ENCODE measurements at regions not wholly inside any gene's neighbourhood (a gene's known extent, or its start where the extent isn't known, plus 50 kb on each side); places are given as distances from the start of the nearest gene placed in this dataset.

GRCh38 chr5:42908086-42908485 lies 96.4 kb upstream of the SELENOP start:
- H3K4me3 ChIP-seq: no peak overlapping the region
- H3K27me3 ChIP-seq (ENCODE audit: control insufficient read depth in 2 of 2, insufficient read depth in 2 of 2, low read length in 2 of 2): peaks cover 3 to 11% of the 10 kb centered on the region in 2 experiments; a peak in 3 of 5 replicates
- FAIRE-seq (no peak), ATAC-seq (no peak), DNase-seq (ENCODE audit: extremely low read depth in 1 of 4, low spot score in 3 of 4) (no peak)
- no peak overlapping the region for H3K9ac ChIP-seq (ENCODE audit: insufficient read depth in 1 of 2, low read depth in 2 of 2, low read length in 2 of 2)
- H3K27ac ChIP-seq (ENCODE audit: extremely low read depth, low read depth, low read length): no peak overlapping the region
- in situ Hi-C loops (cut with MboI): loop anchor here (5.0 kb wide), 1 partner anchor 134 kb away; the partner anchor contains the start of gene ANXA2R
- ChIA-PET CTCF (ENCODE audit: low intra/inter-chr PET ratio) (interaction anchor here (0.7 to 2.2 kb wide), 3 partner anchors 132 to 482 kb away, joined by 3 to 20 read pairs (median 4); partner anchors contain the start of gene ANXA2R), POLR2A (interaction anchor here (0.5 to 1.2 kb wide), 7 partner anchors 10 to 709 kb away, joined by 3 to 4 read pairs (median 4); no protein-coding TSS in a partner anchor)
- 3% methylated on average over 2 of the region's 2 CpGs for WGBS (ENCODE audit: insufficient coverage, low coverage, missing lambda C conversion rate)
- H3K79me2 ChIP-seq (ENCODE audit: control insufficient read depth, insufficient read depth, low read length): no peaks in the 10 kb centered on the region
- peak overlapping the region; percentile 93 for H2AFZ ChIP-seq (ENCODE audit: low read depth, low read length)
- H3K9me3 ChIP-seq (replicated peaks; ENCODE audit: control insufficient read depth, insufficient read depth, low read depth, low read length): no peaks in the 10 kb centered on the region
- no peaks in the 10 kb centered on the region for H3K36me3 ChIP-seq (ENCODE audit: control insufficient read depth, insufficient read depth, low read length)
- no peaks in the 10 kb centered on the region for H3K9me1 ChIP-seq (ENCODE audit: control insufficient read depth, insufficient read depth, low read length)
- TF ChIP-seq ZNF121 (CRISPR knock-in tag; conservative IDR thresholded peaks at IDR 0.05) (no peak), PREB (CRISPR knock-in tag; IDR thresholded peaks at IDR 0.05) (no peak), CREM (IDR thresholded peaks at IDR 0.05; ENCODE audit: low read depth) (no peak), STAT5B (CRISPR knock-in tag; IDR thresholded peaks at IDR 0.05) (no peak), SMAD2 (IDR thresholded peaks at IDR 0.05; ENCODE audit: low read depth, low read length) (no peak), PYGO2 (tag; IDR thresholded peaks at IDR 0.05) (no peak), GTF2B (IDR thresholded peaks at IDR 0.05; ENCODE audit: extremely low read depth, insufficient read length) (no peak), ZNF282 (CRISPR knock-in tag; IDR thresholded peaks at IDR 0.05) (no peak), RUNX1 (IDR thresholded peaks at IDR 0.05; ENCODE audit: low read depth) (no peak)
- peak overlapping the region; percentile 93 for H3K4me2 ChIP-seq (ENCODE audit: insufficient read depth, low read length)
- no peaks in the 10 kb centered on the region for H4K20me1 ChIP-seq (replicated peaks; ENCODE audit: control insufficient read depth, insufficient read depth, low read length)
- peaks cover 3 to 6% of the 10 kb centered on the region in 2 experiments; a peak in 2 of 5 replicates for H3K4me1 ChIP-seq (replicated peaks in 1 of 2; ENCODE audit: control insufficient read depth in 2 of 2, insufficient read depth in 2 of 2, low read length in 2 of 2)
- no TSS peak for BruUV-seq (replicated peaks)
- intact Hi-C loops (cut with micrococcal nuclease): loop anchor here (2.0 to 5.0 kb wide), 2 partner anchors 197 to 404 kb away; partner anchors contain the start of gene HMGCS1

All from K562 (cell line).